ENCODE measurements at regions not wholly inside any gene's neighbourhood (a gene's known extent, or its start where the extent isn't known, plus 50 kb on each side); places are given as distances from the start of the nearest gene placed in this dataset.

GRCh38 chr5:130874861-130875417, 290.1 kb downstream of the HINT1 start:
- TF ChIP-seq MYC (IDR thresholded peaks at IDR 0.05; ENCODE audit: low read depth, low read length) = no peak
- no peak for TF ChIP-seq POLR2A (IDR thresholded peaks at IDR 0.05; ENCODE audit: extremely low read depth, insufficient read length)
- H3K4me3 ChIP-seq (ENCODE audit: low read depth, low read length) = no peak overlapping the region
- no peak for DNase-seq (ENCODE audit: low read depth)

GRCh38 chr5:130871346-130872086, 293.5 kb downstream of the HINT1 start:
- no peak overlapping the region for H3K4me3 ChIP-seq (ENCODE audit: low read depth, low read length)
- TF ChIP-seq POLR2A (IDR thresholded peaks at IDR 0.05; ENCODE audit: extremely low read depth, insufficient read length) (no peak), CTCF (IDR thresholded peaks at IDR 0.05; ENCODE audit: low read depth, low read length) (peak; percentile 51)
- peak; percentile 35 for DNase-seq (ENCODE audit: low read depth)

- no peak for TF ChIP-seq CTCF (IDR thresholded peaks at IDR 0.05; ENCODE audit: low read depth, low read length)
- no peak for TF ChIP-seq POLR2A (IDR thresholded peaks at IDR 0.05; ENCODE audit: extremely low read depth, insufficient read length)
- no peak for TF ChIP-seq MYC (IDR thresholded peaks at IDR 0.05; ENCODE audit: low read depth, low read length)
- TF ChIP-seq MAX (IDR thresholded peaks at IDR 0.05; ENCODE audit: low read depth, low read length) = no peak
- no peak overlapping the region for H3K4me3 ChIP-seq (ENCODE audit: low read depth, low read length)
- DNase-seq (ENCODE audit: low read depth) = no peak
These were observed 294.4 kb downstream of the HINT1 start for GRCh38 chr5:130870691-130871090.

- DNase-seq (ENCODE audit: low read depth) = no peak
These were observed 296.7 kb downstream of the HINT1 start for GRCh38 chr5:130868186-130868840.

GRCh38 chr5:130845049-130845765, 319.8 kb downstream of the HINT1 start:
- no peak overlapping the region for H3K4me3 ChIP-seq (ENCODE audit: low read depth, low read length)
- no peak for TF ChIP-seq MYC (IDR thresholded peaks at IDR 0.05; ENCODE audit: low read depth, low read length)
- no peak for TF ChIP-seq POLR2A (IDR thresholded peaks at IDR 0.05; ENCODE audit: extremely low read depth, insufficient read length)
- no peak for TF ChIP-seq MAX (IDR thresholded peaks at IDR 0.05; ENCODE audit: low read depth, low read length)
- no peak for TF ChIP-seq CTCF (IDR thresholded peaks at IDR 0.05; ENCODE audit: low read depth, low read length)
- DNase-seq (ENCODE audit: low read depth) = no peak

More at GRCh38 chr5:130868186-130868840, 296.7 kb downstream of the HINT1 start:
- no peak overlapping the region for H3K4me3 ChIP-seq (ENCODE audit: low read depth, low read length)
- TF ChIP-seq POLR2A (IDR thresholded peaks at IDR 0.05; ENCODE audit: extremely low read depth, insufficient read length) = no peak
- TF ChIP-seq MAX (IDR thresholded peaks at IDR 0.05; ENCODE audit: low read depth, low read length) = no peak
- no peak for TF ChIP-seq CTCF (IDR thresholded peaks at IDR 0.05; ENCODE audit: low read depth, low read length)
- no peak for TF ChIP-seq MYC (IDR thresholded peaks at IDR 0.05; ENCODE audit: low read depth, low read length)
